Nephron (organoid): ENCODE measurements at regions not wholly inside any gene's neighbourhood (a gene's known extent, or its start where the extent isn't known, plus 50 kb on each side); places are given as distances from the start of the nearest gene placed in this dataset.

Source experiments
- H3K27ac Mint-ChIP-seq, 3 experiments: 2 replicates each; pipeline ENCODE4 v1.8.0; 2020; ENCODE audit warnings: mixed read lengths in 3 of 3, mild to moderate bottlenecking in 2 of 3, moderate library complexity in 1 of 3
- H3K27me3 Mint-ChIP-seq: 2 replicates; pipeline ENCODE4 v1.8.0; 2021; ENCODE audit warnings: low read depth, mild to moderate bottlenecking, moderate library complexity, mixed read lengths
- H3K36me3 Mint-ChIP-seq: 2 replicates; pipeline ENCODE4 v1.8.0; 2020; ENCODE audit warnings: low read depth, mixed read lengths
- H3K4me1 Mint-ChIP-seq: 2 replicates; pipeline ENCODE4 v1.8.0; 2020; ENCODE audit warnings: mixed read lengths
- H3K4me3 Mint-ChIP-seq, 3 experiments: 2 replicates each; pipeline ENCODE4 v1.8.0; 2020; ENCODE audit warnings: mild to moderate bottlenecking in 3 of 3, mixed read lengths in 3 of 3, moderate library complexity in 2 of 3
- H3K9me3 Mint-ChIP-seq: 2 replicates; pipeline ENCODE4 v1.8.0; 2020; ENCODE audit warnings: mixed read lengths
- CTCF ChIP-seq, 3 experiments: fragments of 200-600 bp; sonication (generic); IDR thresholded peaks; one replicate each; pipeline ENCODE4 v1.5.0; 2021; ENCODE audit warnings: antibody characterized with exemption in 3 of 3; ENCODE audit not compliant: unreplicated experiment in 3 of 3

- Mint-ChIP-seq H3K27ac (no peak overlapping the region), H3K4me3 (no peak overlapping the region), H3K4me1 (peaks cover 5% of the 10 kb centered on the region), H3K27me3 (no peaks in the 10 kb centered on the region), H3K9me3 (peaks cover 3% of the 10 kb centered on the region), H3K36me3 (no peaks in the 10 kb centered on the region)
- TF ChIP-seq CTCF (IDR thresholded peaks at IDR 0.05; ENCODE audit: unreplicated experiment in 3 of 3), result no peak
Measured at GRCh38 chr12:59219148-59219547, 298.8 kb upstream of the LRIG3 start.

- Mint-ChIP-seq H3K9me3 (peaks cover 3% of the 10 kb centered on the region), H3K27me3 (no peaks in the 10 kb centered on the region), H3K27ac (no peak overlapping the region), H3K4me1 (no peaks in the 10 kb centered on the region), H3K4me3 (no peak overlapping the region), H3K36me3 (no peaks in the 10 kb centered on the region)
- no peak for TF ChIP-seq CTCF (IDR thresholded peaks at IDR 0.05; ENCODE audit: unreplicated experiment in 3 of 3)
Measured at GRCh38 chr12:59196989-59197388, 276.7 kb upstream of the LRIG3 start.

- Mint-ChIP-seq H3K4me1 (no peaks in the 10 kb centered on the region), H3K36me3 (no peaks in the 10 kb centered on the region), H3K27me3 (no peaks in the 10 kb centered on the region), H3K4me3 (no peak overlapping the region), H3K27ac (no peak overlapping the region), H3K9me3 (peaks cover 3% of the 10 kb centered on the region)
- no peak for TF ChIP-seq CTCF (IDR thresholded peaks at IDR 0.05; ENCODE audit: unreplicated experiment in 3 of 3)
Measured at GRCh38 chr12:59194794-59195193, 274.5 kb upstream of the LRIG3 start.

- peaks cover 3% of the 10 kb centered on the region for H3K9me3 Mint-ChIP-seq
- TF ChIP-seq CTCF (IDR thresholded peaks at IDR 0.05; ENCODE audit: unreplicated experiment in 3 of 3), result no peak
- H3K4me1 Mint-ChIP-seq, result no peaks in the 10 kb centered on the region
- H3K27ac Mint-ChIP-seq, result no peak overlapping the region
- H3K36me3 Mint-ChIP-seq, result no peaks in the 10 kb centered on the region
- H3K27me3 Mint-ChIP-seq, result no peaks in the 10 kb centered on the region
- no peak overlapping the region for H3K4me3 Mint-ChIP-seq
Measured at GRCh38 chr12:59193476-59194050, 273.3 kb upstream of the LRIG3 start.

- H3K27ac Mint-ChIP-seq, result no peak overlapping the region
- no peak overlapping the region for H3K4me3 Mint-ChIP-seq
- H3K36me3 Mint-ChIP-seq, result no peaks in the 10 kb centered on the region
- H3K27me3 Mint-ChIP-seq, result no peaks in the 10 kb centered on the region
- no peak for TF ChIP-seq CTCF (IDR thresholded peaks at IDR 0.05; ENCODE audit: unreplicated experiment in 3 of 3)
- no peaks in the 10 kb centered on the region for H3K4me1 Mint-ChIP-seq
- peaks cover 3% of the 10 kb centered on the region for H3K9me3 Mint-ChIP-seq
Measured at GRCh38 chr12:59191372-59191771, 271.1 kb upstream of the LRIG3 start.

GRCh38 chr12:59186451-59186850 is 266.1 kb upstream of the LRIG3 start:
- no peak for TF ChIP-seq CTCF (IDR thresholded peaks at IDR 0.05; ENCODE audit: unreplicated experiment in 3 of 3)
- Mint-ChIP-seq H3K27ac (no peak overlapping the region), H3K9me3 (no peaks in the 10 kb centered on the region), H3K27me3 (no peaks in the 10 kb centered on the region), H3K36me3 (no peaks in the 10 kb centered on the region), H3K4me3 (no peak overlapping the region), H3K4me1 (no peaks in the 10 kb centered on the region)
